Keratinocyte (primary cell): ENCODE measurements at regions not wholly inside any gene's neighbourhood (a gene's known extent, or its start where the extent isn't known, plus 50 kb on each side); places are given as distances from the start of the nearest gene placed in this dataset.

ENCODE experiments used
- CTCF ChIP-seq, 3 experiments: IDR thresholded peaks in 1 of 3; conservative IDR thresholded peaks in 1 of 3; optimal IDR thresholded peaks in 1 of 3; 2 replicates in 2 of 3; 3 replicates in 1 of 3; pipeline versions ENCODE3 to v1.5.1; 2011; ENCODE audit warnings: low read length in 3 of 3, mild to moderate bottlenecking in 3 of 3, moderate library complexity in 2 of 3, control low read depth in 1 of 3, inconsistent platforms in 1 of 3; ENCODE audit not compliant: insufficient read depth in 2 of 3; ENCODE audit errors: extremely low read depth in 1 of 3
- EZH2 ChIP-seq: IDR thresholded peaks from one replicate; pipeline ENCODE4 v1.6.1; 2012; ENCODE audit warnings: inconsistent platforms, mild to moderate bottlenecking, low read length, moderate library complexity

- TF ChIP-seq CTCF (optimal IDR thresholded peaks at IDR 0.05 in 1 of 3, IDR thresholded peaks at IDR 0.05 in 1 of 3, conservative IDR thresholded peaks at IDR 0.05 in 1 of 3; ENCODE audit: extremely low read depth in 1 of 3, insufficient read depth in 2 of 3, low read length in 3 of 3) = no peak
- TF ChIP-seq EZH2 = no peak
These were observed 101.7 kb upstream of the KLF8 start for GRCh38 chrX:56130436-56130835.
